ENCODE measurements at regions not wholly inside any gene's neighbourhood (a gene's known extent, or its start where the extent isn't known, plus 50 kb on each side); places are given as distances from the start of the nearest gene placed in this dataset.

- no peak for DNase-seq
- intact Hi-C loops (cut with DNase I; ENCODE audit: low total_unique reads) = no loop called here
- no peak for TF ChIP-seq CTCF (IDR thresholded peaks at IDR 0.05)
- TF ChIP-seq POLR2A (IDR thresholded peaks at IDR 0.05) = no peak
- 64 to 71% methylated on average over 3 of the region's 3 CpGs for WGBS, 2 donors
- no peaks in the 10 kb centered on the region for H3K9me3 ChIP-seq
- H3K4me1 ChIP-seq = no peaks in the 10 kb centered on the region
- H3K36me3 ChIP-seq (ENCODE audit: low read depth, missing control alignments) = no peaks in the 10 kb centered on the region
- no peak overlapping the region for H3K27ac ChIP-seq
- H3K4me3 ChIP-seq = no peak overlapping the region
- H3K27me3 ChIP-seq = no peaks in the 10 kb centered on the region
These were observed 317.6 kb downstream of the TPBG start for GRCh38 chr6:82681119-82681714.

- H3K4me1 ChIP-seq = no peaks in the 10 kb centered on the region
- intact Hi-C loops (cut with DNase I; ENCODE audit: low total_unique reads) = no loop called here
- no peak overlapping the region for H3K27ac ChIP-seq
- H3K36me3 ChIP-seq (ENCODE audit: low read depth, missing control alignments) = no peaks in the 10 kb centered on the region
- 79 to 84% methylated on average over 3 of the region's 3 CpGs for WGBS, 2 donors
- no peak for TF ChIP-seq POLR2A (IDR thresholded peaks at IDR 0.05)
- TF ChIP-seq CTCF (IDR thresholded peaks at IDR 0.05) = no peak
- DNase-seq = no peak
- no peaks in the 10 kb centered on the region for H3K9me3 ChIP-seq
- H3K4me3 ChIP-seq = no peak overlapping the region
- no peaks in the 10 kb centered on the region for H3K27me3 ChIP-seq
These were observed 323.1 kb downstream of the TPBG start for GRCh38 chr6:82686719-82687118.

DNA sequence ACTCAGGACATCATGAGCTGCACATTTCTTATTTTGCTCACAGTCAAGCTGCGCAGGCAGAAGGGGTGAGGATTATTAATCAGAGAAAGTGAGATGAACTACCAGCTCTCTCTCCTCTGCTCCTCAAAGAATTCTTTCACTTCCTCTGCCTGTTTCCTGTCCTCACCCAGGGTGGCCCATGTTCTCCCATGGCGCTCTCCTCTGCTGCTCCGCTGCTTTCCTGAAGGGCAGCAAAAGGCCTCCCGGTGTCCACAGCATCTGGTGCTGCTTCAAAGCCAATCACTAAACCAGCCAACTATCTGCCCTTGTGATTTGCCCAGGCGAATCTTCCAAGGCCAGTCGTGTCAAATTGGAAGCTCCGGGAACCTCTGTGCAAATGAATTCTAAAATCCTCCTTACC, 324.2 kb downstream of the TPBG start:
- peaks cover 6% of the 10 kb centered on the region for H3K4me1 ChIP-seq
- DNase-seq = no peak
- H3K27ac ChIP-seq = no peak overlapping the region
- intact Hi-C loops (cut with DNase I; ENCODE audit: low total_unique reads) = no loop called here
- H3K9me3 ChIP-seq = no peaks in the 10 kb centered on the region
- no peak overlapping the region for H3K4me3 ChIP-seq
- no peaks in the 10 kb centered on the region for H3K36me3 ChIP-seq (ENCODE audit: low read depth, missing control alignments)
- H3K27me3 ChIP-seq = no peaks in the 10 kb centered on the region
- TF ChIP-seq POLR2A (IDR thresholded peaks at IDR 0.05) (no peak), CTCF (IDR thresholded peaks at IDR 0.05) (no peak)
- WGBS, 2 donors = 76 to 77% methylated on average over 7 of the region's 7 CpGs

- H3K9me3 ChIP-seq = no peaks in the 10 kb centered on the region
- TF ChIP-seq POLR2A (IDR thresholded peaks at IDR 0.05) = no peak
- no peak for TF ChIP-seq CTCF (IDR thresholded peaks at IDR 0.05)
- H3K36me3 ChIP-seq (ENCODE audit: low read depth, missing control alignments) = no peaks in the 10 kb centered on the region
- no peaks in the 10 kb centered on the region for H3K27me3 ChIP-seq
- H3K27ac ChIP-seq = no peak overlapping the region
- intact Hi-C loops (cut with DNase I; ENCODE audit: low total_unique reads) = no loop called here
- no peak overlapping the region for H3K4me3 ChIP-seq
- no peak for DNase-seq
- 87 to 95% methylated on average over 6 of the region's 6 CpGs for WGBS, 2 donors
- peaks cover 6% of the 10 kb centered on the region for H3K4me1 ChIP-seq
These were observed 326.7 kb downstream of the TPBG start for GRCh38 chr6:82690283-82690682.

GRCh38 chr6:82691997-82692396, 328.4 kb downstream of the TPBG start:
- no peaks in the 10 kb centered on the region for H3K27me3 ChIP-seq
- H3K4me3 ChIP-seq = no peak overlapping the region
- H3K9me3 ChIP-seq = no peaks in the 10 kb centered on the region
- TF ChIP-seq POLR2A (IDR thresholded peaks at IDR 0.05) = no peak
- no peak for TF ChIP-seq CTCF (IDR thresholded peaks at IDR 0.05)
- no peak for DNase-seq
- H3K4me1 ChIP-seq = peaks cover 6% of the 10 kb centered on the region
- H3K36me3 ChIP-seq (ENCODE audit: low read depth, missing control alignments) = no peaks in the 10 kb centered on the region
- no peak overlapping the region for H3K27ac ChIP-seq
- intact Hi-C loops (cut with DNase I; ENCODE audit: low total_unique reads) = no loop called here
